Activated CD8-positive, alpha-beta T cell treated with anti-CD3 and anti-CD28 coated beads, Interleukin-2, amount 10 ng/mL, durations not matched to agents 7 days and 5 days (primary cell): ENCODE measurements at regions not wholly inside any gene's neighbourhood (a gene's known extent, or its start where the extent isn't known, plus 50 kb on each side); places are given as distances from the start of the nearest gene placed in this dataset.
"Not testable (repeated sequence)": the region's sequence is repeated elsewhere in the genome, so short reads cannot be mapped to it uniquely, and the experiment has no call there.

ENCODE experiments used
- ATAC-seq: fragments of 150-1000 bp; cut with Tn5 transposase; one replicate; pipeline ENCODE4 v1.10.0; 2021; ENCODE audit warnings: moderate library complexity
- CTCF ChIA-PET: fragments of 350-600 bp; sonication (Branson Sonifier 250); formaldehyde crosslinking; loops from one replicate; lab custom pipeline; 2021; ENCODE audit warnings: antibody characterized with exemption; lab: Charles Lee
- POLR2A ChIA-PET: fragments of 350-600 bp; sonication (Branson Sonifier 250); formaldehyde crosslinking; loops from one replicate; lab custom pipeline; 2021; ENCODE audit warnings: antibody characterized with exemption; lab: Charles Lee
- DNase-seq: peaks from one replicate; pipeline ENCODE4 v3.0.0-alpha.2; 2020
- H3K27ac Mint-ChIP-seq: one replicate; pipeline ENCODE4 v1.8.0; 2021; ENCODE audit warnings: mild to moderate bottlenecking, mixed read lengths
- H3K27me3 Mint-ChIP-seq: one replicate; pipeline ENCODE4 v1.8.0; 2021; ENCODE audit warnings: low read depth, mixed read lengths
- H3K36me3 Mint-ChIP-seq: one replicate; pipeline ENCODE4 v1.8.0; 2021; ENCODE audit warnings: low read depth, mixed read lengths
- H3K4me1 Mint-ChIP-seq: one replicate; pipeline ENCODE4 v1.8.0; 2021; ENCODE audit warnings: low read depth, mixed read lengths
- H3K4me3 Mint-ChIP-seq: one replicate; pipeline ENCODE4 v1.8.0; 2021; ENCODE audit warnings: mild to moderate bottlenecking, mixed read lengths
- H3K9me3 Mint-ChIP-seq: one replicate; pipeline ENCODE4 v1.8.0; 2022; ENCODE audit warnings: mixed read lengths; ENCODE audit not compliant: insufficient read depth

DNA sequence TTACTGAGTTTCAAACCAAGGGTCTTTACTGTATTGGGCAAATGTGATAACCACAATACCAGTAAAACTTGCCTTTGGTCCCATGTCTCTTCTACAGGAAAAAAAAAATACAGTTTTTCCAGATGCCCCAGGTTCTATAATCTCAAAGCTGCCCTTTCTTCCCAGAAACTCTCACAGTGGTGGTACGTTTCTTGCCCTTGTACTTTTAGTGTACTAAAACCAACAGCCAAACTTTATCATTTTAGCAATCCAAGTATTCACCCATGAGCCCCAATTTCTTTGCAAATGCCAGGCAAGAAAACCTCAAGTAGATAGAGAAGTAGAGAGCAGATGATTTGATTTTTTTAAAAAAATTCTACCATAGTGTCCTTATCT lies 157.8 kb downstream of the OR2B2 start:
- peaks cover 4% of the 10 kb centered on the region for H3K36me3 Mint-ChIP-seq
- DNase-seq: no peak
- peaks cover 6% of the 10 kb centered on the region for H3K27me3 Mint-ChIP-seq
- peaks cover 43% of the 10 kb centered on the region for H3K4me1 Mint-ChIP-seq
- ATAC-seq: no peak
- ChIA-PET POLR2A (interaction anchor here (1.1 to 3.0 kb wide), 9 partner anchors 53 to 622 kb away, joined by 3 to 16 read pairs (median 5); a partner anchor contains a TSS), CTCF (interaction anchor here (0.7 to 6.3 kb wide), 13 partner anchors 17 to 627 kb away, joined by 3 to 66 read pairs (median 5); no protein-coding TSS in a partner anchor)
- H3K4me3 Mint-ChIP-seq: peak overlapping the region; percentile 78
- no peak overlapping the region for H3K27ac Mint-ChIP-seq
- H3K9me3 Mint-ChIP-seq: no peaks in the 10 kb centered on the region

DNA sequence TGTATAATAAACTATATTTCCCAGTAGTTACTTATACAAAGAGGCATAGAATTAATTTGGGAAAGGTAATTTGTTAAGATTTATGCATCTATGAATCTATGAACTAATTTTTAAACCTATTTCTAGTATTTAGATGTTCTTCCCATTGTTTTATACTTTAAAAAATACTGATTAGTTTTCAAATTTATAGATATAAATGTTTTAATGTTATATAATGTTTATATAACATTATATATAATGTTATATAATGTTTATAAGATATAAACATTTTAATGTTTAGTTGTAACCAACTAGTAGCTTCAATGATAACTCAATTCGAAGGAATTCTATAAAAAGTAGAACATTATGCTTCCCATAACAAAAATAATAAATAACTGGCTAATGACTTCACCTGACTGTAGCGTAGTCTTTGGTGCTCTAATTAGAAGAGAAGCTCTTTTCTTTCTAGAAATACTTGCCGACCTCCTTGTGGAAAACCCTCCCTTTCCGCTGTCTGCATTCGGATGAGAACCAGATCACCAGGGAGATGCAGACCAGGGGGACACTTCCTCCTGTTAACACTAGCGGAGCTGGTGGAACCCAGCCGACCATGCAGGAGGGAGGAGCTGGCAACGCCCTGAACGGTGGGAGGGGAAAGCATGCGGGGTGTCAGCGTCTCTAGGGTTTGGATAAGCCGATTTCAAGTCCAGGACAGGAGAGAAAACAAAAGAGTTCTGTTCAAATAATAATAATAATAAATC lies 158.4 kb downstream of the OR2B2 start:
- peak; percentile 69 for ATAC-seq

DNA sequence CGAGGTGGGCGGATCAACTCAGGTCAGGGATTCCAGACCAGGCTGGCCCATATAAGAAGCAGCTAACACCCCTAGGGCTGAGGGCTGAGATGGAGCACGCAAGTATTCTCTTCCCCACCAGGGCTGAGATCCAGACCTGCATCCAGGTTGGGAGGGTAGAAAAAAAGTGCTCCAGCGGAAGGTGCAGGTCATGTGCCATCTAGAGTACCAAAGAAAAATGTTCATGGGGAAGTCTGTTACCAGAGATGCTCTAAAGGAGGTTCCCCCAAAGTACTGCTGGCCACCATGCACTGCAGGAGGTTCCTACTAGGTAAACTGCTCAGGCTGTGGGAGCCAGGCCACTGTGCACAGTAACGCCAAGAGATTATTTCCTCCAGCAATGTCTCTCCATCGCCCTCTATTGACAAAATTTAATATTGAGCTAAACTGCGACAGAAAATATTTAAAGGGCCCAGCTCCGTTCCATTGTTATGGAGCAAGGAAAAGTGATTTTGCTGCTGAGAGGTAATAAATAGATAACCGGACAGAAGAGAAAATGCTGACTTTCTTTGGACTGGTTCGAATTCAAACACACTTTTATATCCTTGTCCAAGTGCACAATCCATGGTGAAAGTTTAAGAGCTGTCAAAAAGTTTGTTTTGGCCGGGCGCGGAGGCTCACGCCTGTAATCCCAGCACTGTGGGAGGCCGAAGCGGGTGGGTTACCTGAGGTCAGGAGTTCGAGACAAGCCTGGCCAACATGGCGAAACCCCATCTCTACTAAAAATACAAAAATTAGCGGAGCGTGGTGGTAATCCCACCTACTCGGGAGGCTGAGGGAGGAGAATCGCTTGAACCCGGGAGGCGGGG lies 159.9 kb downstream of the OR2B2 start:
- Mint-ChIP-seq H3K36me3 (peaks cover 2% of the 10 kb centered on the region), H3K9me3 (no peaks in the 10 kb centered on the region), H3K4me3 (peak overlapping the region; percentile 90), H3K4me1 (peaks cover 31% of the 10 kb centered on the region), H3K27me3 (peaks cover 6% of the 10 kb centered on the region), H3K27ac (peak overlapping the region; percentile 97)
- DNase-seq (peak; percentile 68), ATAC-seq (peak; percentile 53)
- ChIA-PET CTCF (interaction anchor here (0.6 to 6.3 kb wide), 63 partner anchors 9 to 625 kb away, joined by 3 to 66 read pairs (median 4); partner anchors contain the start of genes POM121L2, ZNF184 and ZNF391), POLR2A (interaction anchor here (0.5 to 2.8 kb wide), 11 partner anchors 14 to 619 kb away, joined by 3 to 10 read pairs (median 5); partner anchors contain the start of gene ZNF184)

More for the DNA sequence above, 158.4 kb downstream of the OR2B2 start:
- Mint-ChIP-seq H3K9me3 (no peaks in the 10 kb centered on the region), H3K4me1 (peaks cover 41% of the 10 kb centered on the region), H3K36me3 (peaks cover 4% of the 10 kb centered on the region), H3K27me3 (peaks cover 6% of the 10 kb centered on the region), H3K27ac (peak overlapping the region; percentile 76), H3K4me3 (peak overlapping the region; percentile 90)
- POLR2A ChIA-PET: interaction anchor here (1.1 to 3.0 kb wide), 9 partner anchors 54 to 622 kb away, joined by 3 to 16 read pairs (median 5); a partner anchor contains a TSS
- CTCF ChIA-PET: interaction anchor here (0.7 to 6.3 kb wide), 13 partner anchors 17 to 626 kb away, joined by 3 to 66 read pairs (median 5); no protein-coding TSS in a partner anchor
- peak; percentile 86 for DNase-seq

DNA sequence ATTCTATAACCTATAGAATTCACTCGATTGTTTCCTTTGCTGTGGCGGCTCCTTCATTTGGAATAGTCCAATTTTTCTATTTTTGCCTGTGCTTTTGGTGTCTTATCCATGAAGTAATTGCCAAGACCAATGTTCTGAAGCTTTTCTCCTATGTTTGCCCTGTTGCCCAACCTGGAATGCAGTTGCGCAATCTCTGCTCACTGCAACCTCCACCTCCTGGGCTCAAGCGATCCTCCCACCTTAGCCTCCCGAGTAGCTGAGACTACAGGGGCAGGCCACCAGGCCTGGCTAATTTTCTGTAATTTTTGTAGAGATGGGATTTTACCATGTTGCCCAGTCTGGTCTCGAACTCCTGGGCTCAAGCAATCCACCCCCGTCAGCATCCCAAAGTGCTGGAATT lies 163.5 kb downstream of the OR2B2 start:
- ChIA-PET POLR2A (interaction anchor here (0.6 kb wide), 1 partner anchor 59 kb away, joined by 3 read pairs; a partner anchor contains a TSS), CTCF (no interaction called here)
- DNase-seq: no peak
- H3K27me3 Mint-ChIP-seq: peaks cover 12% of the 10 kb centered on the region
- H3K36me3 Mint-ChIP-seq: no peaks in the 10 kb centered on the region
- no peak overlapping the region for H3K4me3 Mint-ChIP-seq
- no peak for ATAC-seq
- peaks cover 13% of the 10 kb centered on the region for H3K4me1 Mint-ChIP-seq
- no peak overlapping the region for H3K27ac Mint-ChIP-seq
- H3K9me3 Mint-ChIP-seq: no peaks in the 10 kb centered on the region

DNA sequence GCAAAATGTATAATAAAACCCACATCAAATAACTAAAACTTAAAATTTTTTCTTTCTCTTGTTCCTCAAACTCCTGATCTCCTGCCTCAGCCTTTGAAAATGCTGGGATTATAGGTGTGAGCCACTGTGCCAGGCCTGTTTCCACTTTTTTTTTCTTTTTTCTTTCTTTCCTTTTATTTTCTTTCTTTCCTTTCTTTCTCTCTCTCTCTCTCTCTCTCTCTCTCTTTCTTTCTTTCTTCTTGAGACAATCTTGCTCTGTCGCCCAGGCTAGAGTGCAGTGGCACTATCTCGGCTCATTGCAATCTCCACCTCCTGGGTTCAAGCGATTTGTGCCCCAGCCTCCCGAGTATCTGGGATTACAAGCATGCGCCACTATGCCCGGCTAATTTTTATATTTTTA lies 164.6 kb downstream of the OR2B2 start:
- ChIA-PET CTCF (no interaction called here), POLR2A (no interaction called here)
- Mint-ChIP-seq H3K36me3 (no peaks in the 10 kb centered on the region), H3K4me3 (no peak overlapping the region), H3K9me3 (no peaks in the 10 kb centered on the region), H3K27me3 (peaks cover 22% of the 10 kb centered on the region), H3K27ac (no peak overlapping the region), H3K4me1 (peaks cover 9% of the 10 kb centered on the region)
- DNase-seq: no peak
- ATAC-seq: no peak

DNA sequence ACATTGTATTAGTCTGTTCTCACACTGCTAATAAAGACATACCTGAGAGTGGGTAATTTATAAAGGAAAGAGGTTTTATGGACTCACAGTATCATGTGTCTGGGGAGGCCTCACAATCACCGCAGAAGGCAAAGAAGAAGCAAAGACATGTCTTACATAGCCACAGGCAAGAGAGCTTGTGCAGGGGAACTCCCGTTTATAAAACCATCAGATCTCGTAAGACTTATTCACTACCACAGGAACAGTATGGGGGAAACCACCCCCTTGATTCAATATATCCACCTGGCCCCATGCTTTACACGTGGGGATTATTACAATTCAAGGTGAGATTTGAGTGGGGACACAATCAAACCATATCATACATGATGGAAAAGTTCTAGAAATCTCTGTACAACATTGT lies 165.3 kb downstream of the OR2B2 start:
- not testable (repeated sequence) for H3K36me3 Mint-ChIP-seq, H3K4me3 Mint-ChIP-seq, H3K4me1 Mint-ChIP-seq, H3K27ac Mint-ChIP-seq, ATAC-seq, H3K9me3 Mint-ChIP-seq, DNase-seq
- ChIA-PET POLR2A (interaction anchor here (1.0 kb wide), 1 partner anchor 125 kb away, joined by 4 read pairs; a partner anchor contains a TSS), CTCF (interaction anchor here (0.6 kb wide), 1 partner anchor 1101 kb away, joined by 3 read pairs; no protein-coding TSS in a partner anchor)
- peaks cover 26% of the 10 kb centered on the region for H3K27me3 Mint-ChIP-seq

DNA sequence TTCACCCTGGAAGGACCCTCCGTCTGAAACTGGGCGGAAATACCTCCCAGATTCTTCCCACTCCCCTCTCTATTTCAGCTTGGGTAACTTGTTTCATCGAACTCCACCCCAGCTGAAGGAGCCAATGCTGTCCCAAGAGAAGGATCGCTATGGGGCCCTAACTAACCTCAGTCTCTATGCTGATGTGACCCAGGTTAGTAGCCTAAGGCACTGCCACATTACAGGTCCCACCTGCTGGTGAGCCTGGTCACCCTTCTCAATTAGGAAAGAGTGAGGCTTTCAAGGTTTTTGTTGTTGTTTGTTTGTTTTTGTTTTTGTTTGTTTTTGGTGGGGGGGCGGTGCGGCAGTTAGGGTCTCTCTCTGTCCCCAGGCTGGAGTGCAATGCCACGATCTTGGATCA lies 168.4 kb downstream of the OR2B2 start:
- peaks cover 28% of the 10 kb centered on the region for H3K27me3 Mint-ChIP-seq
- no peak overlapping the region for H3K4me3 Mint-ChIP-seq
- H3K9me3 Mint-ChIP-seq: no peaks in the 10 kb centered on the region
- no peak for ATAC-seq
- H3K4me1 Mint-ChIP-seq: peaks cover 9% of the 10 kb centered on the region
- POLR2A ChIA-PET: no interaction called here
- no peak for DNase-seq
- no peaks in the 10 kb centered on the region for H3K36me3 Mint-ChIP-seq
- CTCF ChIA-PET: interaction anchor here (0.7 kb wide), 1 partner anchor 29 kb away, joined by 3 read pairs; no protein-coding TSS in a partner anchor
- no peak overlapping the region for H3K27ac Mint-ChIP-seq

DNA sequence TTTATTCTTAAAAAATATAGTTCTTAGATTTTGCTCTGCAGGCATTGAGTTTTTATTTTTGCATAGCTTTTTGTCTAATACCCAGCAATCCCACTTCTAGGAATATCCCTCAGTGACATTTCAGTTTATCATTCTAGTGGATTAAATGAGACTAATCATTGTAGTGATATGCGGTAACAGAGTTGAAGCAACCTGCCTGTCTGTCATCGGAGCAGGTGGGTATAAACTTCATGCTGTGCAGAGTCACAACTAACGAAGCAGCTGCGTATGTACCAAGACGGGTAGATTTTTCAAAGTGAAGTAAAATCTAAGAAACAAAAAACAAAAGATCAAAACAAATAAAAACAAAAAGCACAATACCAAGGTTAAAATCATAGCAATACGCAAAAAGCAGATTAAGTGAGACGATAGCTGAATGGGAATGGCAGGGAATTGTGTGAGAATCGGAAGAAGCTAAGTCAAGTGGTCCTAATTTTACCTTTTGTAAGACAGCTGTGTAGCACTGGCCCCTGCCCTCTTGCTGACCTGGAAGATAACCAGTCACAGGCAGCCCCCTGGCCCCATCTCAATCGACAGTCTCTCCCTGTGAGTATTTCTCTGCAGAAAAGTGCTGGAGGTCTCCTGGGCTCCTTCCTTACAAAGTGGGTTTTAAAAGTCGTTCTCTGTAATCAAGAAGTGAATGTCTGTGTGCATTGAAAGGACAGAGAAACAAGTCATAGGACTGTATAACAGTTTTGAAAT lies 169.2 kb downstream of the OR2B2 start:
- H3K36me3 Mint-ChIP-seq: no peaks in the 10 kb centered on the region
- H3K4me3 Mint-ChIP-seq: no peak overlapping the region
- DNase-seq (no peak), ATAC-seq (no peak)
- H3K27ac Mint-ChIP-seq: no peak overlapping the region
- no peaks in the 10 kb centered on the region for H3K9me3 Mint-ChIP-seq
- CTCF ChIA-PET: interaction anchor here (1.5 to 2.0 kb wide), 2 partner anchors 9 to 29 kb away, joined by 3 to 12 read pairs; no protein-coding TSS in a partner anchor
- H3K27me3 Mint-ChIP-seq: peaks cover 28% of the 10 kb centered on the region
- peaks cover 11% of the 10 kb centered on the region for H3K4me1 Mint-ChIP-seq
- POLR2A ChIA-PET: no interaction called here

DNA sequence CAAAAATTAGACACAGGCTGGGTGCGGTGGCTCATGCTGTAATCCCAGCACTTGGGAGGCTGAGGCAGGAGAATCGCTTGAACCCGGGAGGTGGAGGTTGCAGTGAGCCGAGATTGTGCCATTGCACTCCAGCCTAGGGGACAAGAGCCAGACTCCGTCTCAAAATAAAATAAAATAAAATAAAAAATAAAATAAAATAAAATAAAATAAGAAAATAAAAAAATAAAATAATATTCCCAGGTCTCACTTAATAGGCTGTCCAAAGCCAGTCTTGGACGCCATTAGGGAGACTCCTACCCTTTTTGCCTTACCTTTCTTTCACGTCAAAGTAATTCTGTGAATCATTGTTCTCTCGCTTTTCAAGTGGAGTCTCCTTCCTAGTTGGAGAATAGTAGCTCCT lies 172.3 kb downstream of the OR2B2 start:
- H3K36me3 Mint-ChIP-seq, H3K9me3 Mint-ChIP-seq, H3K27ac Mint-ChIP-seq, ATAC-seq, H3K4me3 Mint-ChIP-seq, DNase-seq, POLR2A ChIA-PET: not testable (repeated sequence)
- CTCF ChIA-PET: interaction anchor here (1.2 to 2.6 kb wide), 3 partner anchors 12 to 56 kb away, joined by 3 to 22 read pairs (median 8); no protein-coding TSS in a partner anchor
- Mint-ChIP-seq H3K4me1 (peaks cover 17% of the 10 kb centered on the region), H3K27me3 (peaks cover 21% of the 10 kb centered on the region)

DNA sequence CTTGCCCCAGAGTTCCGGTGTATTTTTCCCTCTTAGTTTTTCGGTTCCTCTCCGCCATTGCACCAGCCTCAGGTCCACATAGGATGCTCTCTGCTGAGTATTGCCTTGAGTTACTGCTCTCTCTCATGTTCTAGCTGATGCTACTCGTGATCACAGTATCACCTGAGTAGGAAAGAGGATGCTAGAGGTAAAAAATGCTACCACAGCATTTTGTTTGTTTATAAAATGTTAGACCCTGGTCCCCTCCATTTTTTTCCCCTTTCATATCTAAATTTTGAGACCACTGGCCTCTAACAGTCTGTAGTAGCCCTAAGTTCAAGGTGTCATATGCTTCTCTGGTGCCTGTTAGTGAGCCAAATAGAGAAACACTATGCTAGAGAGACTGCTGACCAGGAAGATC lies 175.5 kb downstream of the OR2B2 start:
- CTCF ChIA-PET: interaction anchor here (1.2 kb wide), 1 partner anchor 16 kb away, joined by 5 read pairs; no protein-coding TSS in a partner anchor
- DNase-seq (no peak), ATAC-seq (no peak)
- H3K36me3 Mint-ChIP-seq: peaks cover 3% of the 10 kb centered on the region
- no peaks in the 10 kb centered on the region for H3K9me3 Mint-ChIP-seq
- no peak overlapping the region for H3K4me3 Mint-ChIP-seq
- no peak overlapping the region for H3K27ac Mint-ChIP-seq
- peaks cover 12% of the 10 kb centered on the region for H3K4me1 Mint-ChIP-seq
- H3K27me3 Mint-ChIP-seq: peaks cover 5% of the 10 kb centered on the region
- POLR2A ChIA-PET: no interaction called here

DNA sequence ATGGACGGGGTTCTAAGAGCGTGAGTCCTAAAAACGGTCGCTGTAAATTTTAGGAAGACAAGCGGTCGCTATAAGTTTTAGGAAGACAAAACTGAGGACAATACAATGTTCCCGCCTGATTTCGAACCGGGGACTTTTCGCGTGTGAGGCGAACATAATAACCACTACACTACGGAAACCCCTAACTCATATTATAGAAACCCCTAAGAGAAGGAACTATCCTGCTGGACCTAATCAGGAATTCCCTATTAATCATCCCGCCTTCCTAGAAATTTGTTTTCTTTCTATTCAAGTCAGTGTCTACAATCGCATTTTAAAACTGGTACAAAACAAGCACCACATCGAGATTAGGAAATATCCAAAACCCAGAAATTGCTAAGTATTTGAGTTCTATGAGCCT lies 183.8 kb downstream of the OR2B2 start:
- no peaks in the 10 kb centered on the region for H3K9me3 Mint-ChIP-seq
- ChIA-PET CTCF (no interaction called here), POLR2A (no interaction called here)

More for the DNA sequence above, 183.8 kb downstream of the OR2B2 start:
- no peak for ATAC-seq
- Mint-ChIP-seq H3K27ac (no peak overlapping the region), H3K4me1 (no peaks in the 10 kb centered on the region), H3K27me3 (peaks cover 27% of the 10 kb centered on the region), H3K36me3 (no peaks in the 10 kb centered on the region), H3K4me3 (no peak overlapping the region)
- DNase-seq: no peak
